ENCODE measurements at regions not wholly inside any gene's neighbourhood (a gene's known extent, or its start where the extent isn't known, plus 50 kb on each side); places are given as distances from the start of the nearest gene placed in this dataset.

DNA sequence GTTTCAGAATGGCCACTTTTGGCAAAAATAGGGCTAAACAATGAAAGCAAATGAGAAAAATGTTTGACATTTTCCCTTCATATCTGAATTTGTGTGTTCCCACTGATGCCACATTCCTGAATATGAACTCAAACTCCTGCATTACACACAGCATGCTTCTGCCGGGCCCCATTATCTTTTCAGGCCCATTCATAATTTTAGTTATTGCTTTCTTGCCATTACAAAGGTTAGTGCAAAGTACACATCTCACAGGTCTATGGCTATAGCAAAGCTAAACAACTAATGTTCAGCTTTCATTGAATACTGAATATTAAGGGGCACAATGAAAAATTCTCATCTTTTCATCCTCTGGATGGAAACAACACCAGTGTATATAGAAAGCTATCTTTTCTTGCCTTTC lies 568.9 kb upstream of the ZNF608 start:
- TF ChIP-seq POLR2A (IDR thresholded peaks at IDR 0.05) (no peak), EP300 (IDR thresholded peaks at IDR 0.05) (no peak), POLR2AphosphoS5 (IDR thresholded peaks at IDR 0.05) (no peak)
- TF ChIP-seq, protein P1, sequence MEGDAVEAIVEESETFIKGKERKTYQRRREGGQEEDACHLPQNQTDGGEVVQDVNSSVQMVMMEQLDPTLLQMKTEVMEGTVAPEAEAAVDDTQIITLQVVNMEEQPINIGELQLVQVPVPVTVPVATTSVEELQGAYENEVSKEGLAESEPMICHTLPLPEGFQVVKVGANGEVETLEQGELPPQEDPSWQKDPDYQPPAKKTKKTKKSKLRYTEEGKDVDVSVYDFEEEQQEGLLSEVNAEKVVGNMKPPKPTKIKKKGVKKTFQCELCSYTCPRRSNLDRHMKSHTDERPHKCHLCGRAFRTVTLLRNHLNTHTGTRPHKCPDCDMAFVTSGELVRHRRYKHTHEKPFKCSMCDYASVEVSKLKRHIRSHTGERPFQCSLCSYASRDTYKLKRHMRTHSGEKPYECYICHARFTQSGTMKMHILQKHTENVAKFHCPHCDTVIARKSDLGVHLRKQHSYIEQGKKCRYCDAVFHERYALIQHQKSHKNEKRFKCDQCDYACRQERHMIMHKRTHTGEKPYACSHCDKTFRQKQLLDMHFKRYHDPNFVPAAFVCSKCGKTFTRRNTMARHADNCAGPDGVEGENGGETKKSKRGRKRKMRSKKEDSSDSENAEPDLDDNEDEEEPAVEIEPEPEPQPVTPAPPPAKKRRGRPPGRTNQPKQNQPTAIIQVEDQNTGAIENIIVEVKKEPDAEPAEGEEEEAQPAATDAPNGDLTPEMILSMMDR (IDR thresholded peaks at IDR 0.05) = no peak

DNA sequence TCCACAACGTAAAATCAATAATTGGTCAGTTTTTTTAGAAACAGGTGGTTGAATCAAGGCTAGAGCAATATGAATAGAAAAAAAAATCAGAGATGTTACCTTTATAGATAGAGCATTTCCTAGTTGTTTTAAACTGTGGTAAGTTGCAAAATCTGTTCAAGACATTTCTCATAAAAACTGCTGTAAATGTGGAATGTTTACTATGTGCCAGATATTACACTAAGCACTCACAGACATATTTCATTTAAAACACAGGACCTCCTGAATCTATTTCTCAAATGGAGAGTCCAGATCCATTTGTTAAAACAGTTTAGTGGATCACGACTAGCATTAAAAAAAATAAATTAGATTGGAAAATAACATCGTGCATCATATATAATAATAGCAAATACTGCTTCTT lies 570.0 kb upstream of the ZNF608 start:
- TF ChIP-seq, protein P1 (IDR thresholded peaks at IDR 0.05) = no peak
- TF ChIP-seq EP300 (IDR thresholded peaks at IDR 0.05) (no peak), POLR2AphosphoS5 (IDR thresholded peaks at IDR 0.05) (no peak)
- intact Hi-C loops (cut with DNase I) = no loop called here
- H3K27ac ChIP-seq = no peak overlapping the region
- no peak overlapping the region for H3K4me3 ChIP-seq
- no peaks in the 10 kb centered on the region for H3K9me3 ChIP-seq
- H3K4me1 ChIP-seq = peaks cover 0 to 2% (median 0%) of the 10 kb centered on the region in 4 donors
- no peaks in the 10 kb centered on the region for H3K27me3 ChIP-seq
- H3K36me3 ChIP-seq = no peaks in the 10 kb centered on the region
- DNase-seq = no peak
- 77 to 87% methylated on average over 3 of the region's 3 CpGs for whole genome bisulfite sequencing, 2 donors

More for the DNA sequence above, 568.9 kb upstream of the ZNF608 start:
- peaks cover 0 to 8% (median 0%) of the 10 kb centered on the region in 4 donors for H3K4me1 ChIP-seq
- intact Hi-C loops (cut with DNase I) = no loop called here
- WGBS, 2 donors = 37 to 88% methylated on average over 1 of the region's 1 CpG
- no peak overlapping the region for H3K27ac ChIP-seq
- no peak for DNase-seq
- no peaks in the 10 kb centered on the region for H3K27me3 ChIP-seq
- no peak overlapping the region for H3K4me3 ChIP-seq
- H3K9me3 ChIP-seq = no peaks in the 10 kb centered on the region
- H3K36me3 ChIP-seq = no peaks in the 10 kb centered on the region

DNA sequence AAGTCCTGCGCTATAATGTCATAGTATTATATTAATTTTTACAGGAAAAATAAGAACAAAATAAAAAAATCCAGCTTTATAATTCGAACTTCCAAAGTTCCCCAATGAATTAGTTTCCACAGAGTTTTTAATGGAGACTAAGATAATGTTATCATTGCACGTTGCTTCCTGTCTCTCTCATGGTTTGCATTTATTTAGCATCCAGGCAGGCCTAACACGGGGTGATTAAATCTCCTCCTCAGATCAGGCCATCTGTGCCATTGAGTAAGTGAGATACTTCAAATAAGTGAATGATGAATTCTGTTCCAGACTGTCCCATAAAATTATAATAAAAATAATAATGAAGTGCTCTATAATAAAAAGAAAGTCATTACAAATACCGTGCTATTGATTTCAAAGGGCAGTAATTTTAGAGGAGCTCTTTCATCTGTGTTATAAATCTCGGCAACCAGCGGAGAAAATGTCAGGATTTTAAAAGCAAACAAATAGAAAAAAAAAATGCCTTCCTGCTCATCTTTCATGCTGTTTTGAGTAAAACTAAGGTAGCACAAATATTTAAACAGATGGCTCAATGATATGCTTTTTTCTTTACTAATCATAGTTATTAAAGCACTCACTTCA lies 570.6 kb upstream of the ZNF608 start:
- H3K4me3 ChIP-seq = no peak overlapping the region
- intact Hi-C loops (cut with DNase I) = no loop called here
- DNase-seq = no peak
- TF ChIP-seq EP300 (IDR thresholded peaks at IDR 0.05) = no peak
- TF ChIP-seq, protein P1 (IDR thresholded peaks at IDR 0.05) = no peak
- no peak for TF ChIP-seq POLR2AphosphoS5 (IDR thresholded peaks at IDR 0.05)
- no peak for TF ChIP-seq POLR2A (IDR thresholded peaks at IDR 0.05)
- no peak overlapping the region for H3K27ac ChIP-seq
- WGBS, 2 donors = 61 to 78% methylated on average over 7 of the region's 7 CpGs
- no peaks in the 10 kb centered on the region for H3K9me3 ChIP-seq
- no peaks in the 10 kb centered on the region for H3K36me3 ChIP-seq
- H3K27me3 ChIP-seq = no peaks in the 10 kb centered on the region
- no peaks in the 10 kb centered on the region for H3K4me1 ChIP-seq

DNA sequence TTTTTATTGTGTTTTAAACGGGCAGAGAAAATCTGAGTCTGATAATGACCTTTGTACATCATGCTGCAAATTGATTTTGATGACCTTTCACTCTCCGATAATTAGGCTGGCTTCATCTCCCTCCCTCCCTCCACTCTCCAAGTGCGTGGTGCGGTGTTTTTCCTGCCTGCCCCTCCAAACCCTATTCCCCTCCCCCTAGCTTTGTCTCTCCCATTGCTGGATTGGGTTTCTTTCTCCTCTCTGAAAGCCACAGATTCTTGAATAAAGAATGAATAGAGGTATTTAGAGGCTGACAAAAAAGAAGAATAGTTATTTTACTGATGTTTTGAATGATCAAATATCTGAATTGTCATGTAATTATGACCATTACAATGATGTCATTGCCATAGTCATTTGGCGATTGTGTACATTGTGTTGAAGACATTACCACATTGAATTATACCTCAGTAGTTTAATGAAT lies 571.1 kb upstream of the ZNF608 start:
- H3K27me3 ChIP-seq = no peaks in the 10 kb centered on the region
- no peak for DNase-seq
- no peaks in the 10 kb centered on the region for H3K9me3 ChIP-seq
- TF ChIP-seq EP300 (IDR thresholded peaks at IDR 0.05) (no peak), POLR2A (IDR thresholded peaks at IDR 0.05) (no peak), POLR2AphosphoS5 (IDR thresholded peaks at IDR 0.05) (no peak)
- TF ChIP-seq, protein P1 (IDR thresholded peaks at IDR 0.05) = no peak
- H3K27ac ChIP-seq = no peak overlapping the region
- no peaks in the 10 kb centered on the region for H3K4me1 ChIP-seq
- intact Hi-C loops (cut with DNase I) = no loop called here
- no peaks in the 10 kb centered on the region for H3K36me3 ChIP-seq
- WGBS, 2 donors = 30 to 81% methylated on average over 5 of the region's 5 CpGs
- no peak overlapping the region for H3K4me3 ChIP-seq

DNA sequence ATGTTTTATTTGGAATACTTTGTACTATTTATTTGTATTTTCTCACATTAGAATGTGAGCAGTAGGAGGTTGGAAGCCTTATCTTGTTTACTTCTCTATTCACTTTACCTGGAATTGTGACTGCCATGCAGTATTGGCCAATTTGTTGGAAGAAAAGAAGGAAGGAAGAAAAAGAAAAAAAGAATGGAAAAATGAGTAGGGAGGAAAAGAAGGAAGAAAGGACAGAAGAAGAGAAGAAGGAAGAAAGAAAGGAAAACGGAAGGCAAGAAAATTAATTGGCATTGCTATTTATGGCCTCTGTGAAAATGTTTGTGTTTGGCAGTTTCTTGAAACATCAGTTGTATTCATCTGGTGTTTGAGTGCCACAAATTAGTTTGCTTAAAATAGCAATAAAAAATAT lies 575.2 kb upstream of the ZNF608 start:
- H3K36me3 ChIP-seq = no peaks in the 10 kb centered on the region
- TF ChIP-seq, protein P1 (IDR thresholded peaks at IDR 0.05) = no peak
- TF ChIP-seq POLR2AphosphoS5 (IDR thresholded peaks at IDR 0.05) (no peak), POLR2A (IDR thresholded peaks at IDR 0.05) (no peak), EP300 (IDR thresholded peaks at IDR 0.05) (no peak)
- intact Hi-C loops (cut with DNase I) = no loop called here
- no peak for DNase-seq
- H3K9me3 ChIP-seq = no peaks in the 10 kb centered on the region
- no peak overlapping the region for H3K4me3 ChIP-seq
- H3K4me1 ChIP-seq = peaks cover 0 to 9% (median 4%) of the 10 kb centered on the region in 4 donors
- 95 to 96% methylated on average over 1 of the region's 1 CpG for WGBS, 2 donors
- no peaks in the 10 kb centered on the region for H3K27me3 ChIP-seq
- no peak overlapping the region for H3K27ac ChIP-seq

Data from sigmoid colon (tissue), 6 donors.